T-helper 1 cell treated with Interleukin-12 subunit alpha and Interleukin-12 subunit beta and Interleukin-4 antibody, amounts not matched to agents 30 ng/mL and 1 ng/mL, for 36 hours (primary cell): ENCODE measurements at regions not wholly inside any gene's neighbourhood (a gene's known extent, or its start where the extent isn't known, plus 50 kb on each side); places are given as distances from the start of the nearest gene placed in this dataset.

Experiments
- intact Hi-C: fragments of 100-400 bp; cut with micrococcal nuclease; formaldehyde crosslinking; loops from one replicate; pipeline ENCODE4 v1.15.1; 2024

- intact Hi-C loops = no loop called here
Measured at GRCh38 chr9:12069366-12069765, 623.8 kb upstream of the TYRP1 start.

DNA sequence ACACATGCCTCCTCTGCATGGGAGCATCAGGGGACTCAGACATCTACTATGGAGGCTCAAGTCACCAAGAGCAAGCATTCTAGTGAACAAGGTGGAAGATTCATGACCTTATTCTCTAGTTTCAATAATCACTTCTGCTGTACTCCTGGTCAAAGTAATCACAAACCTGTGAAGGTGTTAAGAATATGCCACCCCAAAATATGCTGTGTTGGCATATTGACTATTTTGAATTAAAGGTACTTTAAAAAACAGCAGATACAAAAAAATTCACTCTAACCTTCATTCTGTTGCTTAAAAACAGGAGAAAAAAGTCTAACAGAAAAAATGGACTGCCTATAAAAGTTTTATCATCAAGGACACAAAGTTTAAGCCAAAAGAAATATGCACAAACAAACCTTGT, 607.8 kb upstream of the TYRP1 start:
- intact Hi-C loops = no loop called here

- intact Hi-C loops = no loop called here
Measured at GRCh38 chr9:12091865-12092527, 601.2 kb upstream of the TYRP1 start.

- intact Hi-C loops = no loop called here
Measured at GRCh38 chr9:12094046-12094445, 599.1 kb upstream of the TYRP1 start.

DNA sequence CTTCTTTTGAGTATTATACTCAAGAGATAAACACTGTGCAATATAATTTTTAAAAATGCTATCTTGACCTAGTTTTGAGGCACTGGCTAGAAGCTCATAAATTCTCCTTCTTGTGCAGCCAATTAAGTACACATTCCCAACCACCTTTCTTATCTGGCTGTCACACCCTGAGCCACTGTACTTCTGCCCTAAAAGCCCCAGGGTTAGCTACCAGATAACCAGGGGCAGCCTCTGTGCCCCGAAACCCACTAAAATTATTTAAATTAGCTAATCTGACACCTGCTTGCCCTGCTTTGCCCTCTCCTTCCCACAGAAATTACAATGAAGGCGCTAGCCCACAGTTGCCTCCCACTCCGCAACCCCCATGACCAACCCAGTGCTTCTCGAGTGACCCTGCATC, 597.3 kb upstream of the TYRP1 start:
- intact Hi-C loops = no loop called here

DNA sequence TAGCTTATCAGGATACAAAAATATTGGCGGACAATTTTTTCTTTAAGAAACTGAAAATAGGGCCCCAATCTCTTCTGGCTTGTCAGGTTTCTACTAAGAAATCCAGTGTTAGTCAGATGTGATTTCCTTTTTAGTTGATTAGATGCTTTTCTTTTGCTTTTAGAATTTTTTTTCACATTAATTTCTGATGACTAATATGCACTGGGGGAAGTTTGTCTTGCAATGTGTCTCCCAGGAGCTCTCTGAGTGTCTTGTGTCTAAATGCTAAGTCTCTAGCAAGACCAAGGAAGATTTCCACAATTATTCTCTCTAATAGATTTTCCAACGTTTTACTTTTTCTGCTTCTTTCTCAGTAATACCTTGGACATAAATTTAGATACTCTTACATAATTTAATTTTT, 559.8 kb upstream of the TYRP1 start:
- intact Hi-C loops = no loop called here

- intact Hi-C loops = no loop called here
Measured at GRCh38 chr9:12141422-12141821, 551.8 kb upstream of the TYRP1 start.

GRCh38 chr9:12155401-12156134, 537.6 kb upstream of the TYRP1 start:
- intact Hi-C loops = no loop called here

DNA sequence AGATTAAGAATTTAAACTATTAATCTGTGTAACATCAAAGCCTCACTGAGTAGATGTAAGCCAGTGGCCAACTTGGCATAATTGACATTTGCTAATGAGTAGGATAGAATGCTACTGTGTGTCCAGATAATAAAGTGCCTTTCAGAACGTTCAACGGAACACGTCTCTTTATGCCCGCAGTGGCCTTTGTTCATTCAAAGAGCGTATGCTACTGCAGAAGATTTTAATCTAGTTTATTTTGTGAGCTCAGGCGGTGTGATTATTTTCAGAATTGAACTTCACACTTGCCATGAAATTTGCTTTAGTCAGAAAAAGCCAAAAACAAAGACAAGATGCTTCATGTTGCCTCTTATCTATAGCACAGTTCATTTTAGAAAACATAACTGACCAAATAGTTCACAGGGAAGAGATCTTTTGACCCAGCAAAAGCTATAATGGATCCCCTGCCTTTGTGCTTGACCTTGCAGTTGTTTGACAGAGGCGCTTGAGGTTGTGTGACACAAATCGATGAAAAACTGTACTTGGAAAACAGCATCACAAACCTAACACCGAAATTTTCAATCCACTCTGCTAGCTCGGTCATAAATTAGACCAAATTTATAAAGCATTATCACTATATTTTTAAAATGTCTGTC, 530.9 kb upstream of the TYRP1 start:
- intact Hi-C loops = no loop called here

DNA sequence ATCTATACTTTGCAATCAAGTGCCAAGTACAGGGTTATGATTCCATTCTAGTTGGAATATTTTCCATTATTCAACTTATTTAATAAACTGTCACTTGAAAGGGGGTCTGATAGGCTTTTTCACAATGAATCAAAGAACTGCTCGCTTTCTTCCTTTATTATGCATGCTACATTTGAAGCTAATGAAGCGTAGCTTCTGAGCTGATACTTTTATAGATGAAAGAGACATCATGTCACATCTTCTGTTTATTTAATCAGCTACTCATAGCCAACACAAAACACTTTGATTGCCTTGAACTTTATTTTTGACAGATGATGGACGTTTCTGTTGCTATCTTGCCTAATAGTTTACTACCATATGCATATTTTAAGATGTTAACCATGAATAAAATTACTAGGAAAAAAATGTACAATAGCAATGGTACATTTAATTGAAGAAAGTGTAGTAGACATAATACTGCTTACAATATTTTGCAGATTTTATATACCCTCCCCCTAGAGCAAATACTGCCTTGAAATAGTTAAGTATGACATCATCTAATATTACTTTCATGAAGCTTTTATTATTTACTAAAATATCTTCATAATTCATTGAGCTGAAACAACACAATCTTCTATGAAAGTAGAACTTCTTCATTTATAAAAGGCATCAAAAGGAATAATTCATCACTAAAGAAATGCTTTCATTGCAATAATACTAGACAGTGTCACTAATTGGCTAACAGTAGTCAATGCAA, 529.3 kb upstream of the TYRP1 start:
- intact Hi-C loops = no loop called here

- intact Hi-C loops = no loop called here
Measured at GRCh38 chr9:12166518-12166917, 526.7 kb upstream of the TYRP1 start.

GRCh38 chr9:12170456-12170855, 522.7 kb upstream of the TYRP1 start:
- intact Hi-C loops = no loop called here

GRCh38 chr9:12178634-12179033, 514.6 kb upstream of the TYRP1 start:
- intact Hi-C loops = no loop called here

DNA sequence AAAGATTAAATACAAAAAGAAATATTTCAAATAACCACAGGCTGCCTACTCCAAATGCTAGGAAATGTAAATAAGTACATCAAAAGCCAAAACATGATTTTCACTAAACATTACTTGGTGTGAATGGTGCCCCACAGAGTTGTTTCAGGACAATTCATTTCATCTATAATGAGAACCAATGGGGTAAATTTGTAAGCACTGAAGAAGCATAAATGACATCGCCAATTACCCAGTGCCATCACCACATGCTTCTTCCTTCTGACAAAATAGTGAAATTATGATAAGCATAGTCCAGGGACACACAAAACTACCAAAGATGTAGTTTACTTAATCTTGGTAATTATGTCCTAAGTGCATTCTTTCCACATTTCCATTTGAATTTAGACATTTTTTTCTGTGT, 510.4 kb upstream of the TYRP1 start:
- intact Hi-C loops = no loop called here

DNA sequence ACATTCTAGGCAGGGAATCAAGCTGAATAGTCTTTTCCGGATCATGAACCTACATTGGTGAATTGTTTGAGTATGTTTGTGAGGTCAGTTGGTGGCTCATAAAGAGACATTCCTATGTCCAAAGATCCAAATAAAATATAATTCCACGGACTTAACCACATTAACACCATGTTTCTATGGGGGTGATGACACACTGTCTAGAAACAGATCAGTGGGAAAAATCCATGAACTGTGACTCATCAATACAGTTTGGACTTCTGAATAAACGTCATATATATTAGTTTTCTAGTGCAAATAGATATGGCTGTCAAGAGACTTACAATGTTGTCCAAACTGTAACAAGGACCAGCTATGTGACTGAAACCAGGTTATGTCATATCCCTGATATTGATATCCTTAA, 509.9 kb upstream of the TYRP1 start:
- intact Hi-C loops = no loop called here

DNA sequence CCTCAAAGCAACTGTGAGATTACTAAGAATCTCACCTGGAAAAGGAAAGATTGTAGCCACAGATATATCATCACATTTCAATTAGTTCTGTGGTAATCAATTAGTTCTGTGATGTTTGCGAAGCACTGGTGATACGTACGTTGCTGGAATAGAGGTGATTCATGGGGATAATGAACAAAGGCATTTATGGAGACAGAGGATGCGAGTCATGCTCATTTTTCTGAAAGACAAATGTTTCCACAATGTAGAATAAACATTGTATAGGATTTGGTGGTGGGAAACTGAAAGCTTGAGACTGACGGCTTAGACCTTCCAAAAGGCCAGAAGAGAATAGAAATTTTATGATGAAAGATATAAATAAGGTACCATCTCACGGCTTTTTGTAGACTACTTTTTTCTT, 507.3 kb upstream of the TYRP1 start:
- intact Hi-C loops = no loop called here

DNA sequence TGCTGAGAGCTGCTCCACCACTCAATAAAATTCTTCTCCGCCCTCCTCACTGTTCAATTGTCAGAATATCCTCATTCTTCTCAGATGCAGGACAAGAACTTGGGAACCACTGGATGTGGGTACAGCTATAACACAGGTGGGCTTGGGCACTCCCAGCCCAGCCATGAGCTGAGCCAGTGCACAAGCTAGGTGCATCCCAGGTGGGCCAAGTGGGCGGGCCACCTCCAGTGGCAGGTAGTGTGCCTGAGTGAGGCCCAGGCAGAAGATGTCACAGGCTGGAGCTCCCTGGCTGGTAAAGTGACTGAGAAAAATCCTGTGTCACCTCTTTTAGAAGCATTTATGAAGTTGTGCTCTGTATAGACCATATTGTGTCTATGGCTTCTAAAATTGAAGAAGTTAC, 501.6 kb upstream of the TYRP1 start:
- intact Hi-C loops = no loop called here

- intact Hi-C loops = no loop called here
Measured at GRCh38 chr9:12194731-12195130, 498.5 kb upstream of the TYRP1 start.

DNA sequence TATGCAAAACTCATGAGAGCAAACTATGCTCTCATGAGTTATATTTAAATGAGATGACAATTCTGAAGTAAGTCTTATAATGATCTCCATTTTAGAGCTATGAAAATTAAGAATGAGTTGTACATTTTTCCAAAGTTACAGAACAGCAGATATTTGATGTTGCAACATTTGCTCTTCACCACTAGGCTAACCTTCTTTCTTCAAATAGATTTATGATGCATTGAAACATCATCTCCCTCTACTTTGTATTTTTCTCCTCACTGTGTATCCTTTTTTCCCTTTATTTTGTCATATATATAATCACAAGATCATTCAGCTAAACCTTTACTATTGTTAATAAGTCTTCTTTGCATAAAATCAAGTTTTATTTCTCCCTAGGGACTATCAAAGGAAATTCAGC, 497.7 kb upstream of the TYRP1 start:
- intact Hi-C loops = no loop called here

GRCh38 chr9:12204512-12204911, 488.7 kb upstream of the TYRP1 start:
- intact Hi-C loops = no loop called here

- intact Hi-C loops = no loop called here
Measured at GRCh38 chr9:12212860-12213259, 480.3 kb upstream of the TYRP1 start.

DNA sequence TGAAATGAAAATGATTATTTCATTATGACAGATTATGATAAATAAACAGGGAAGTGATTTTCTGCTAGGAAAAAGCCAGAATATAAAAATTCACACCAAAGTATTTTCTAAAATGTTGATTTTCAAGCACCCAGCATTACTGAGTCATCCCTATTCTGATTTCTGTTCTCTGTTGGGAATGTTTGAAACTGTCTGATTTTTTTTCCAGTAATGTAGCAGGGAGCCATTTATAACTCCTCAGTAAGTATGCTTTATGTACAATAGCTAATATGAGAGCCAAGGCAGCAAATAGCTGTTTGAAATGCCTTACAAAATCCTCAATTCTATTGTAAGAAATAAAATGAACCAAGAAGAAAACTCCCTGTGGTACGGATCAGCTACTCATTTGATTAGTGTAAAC, 471.7 kb upstream of the TYRP1 start:
- intact Hi-C loops = no loop called here
